ENCODE measurements at regions not wholly inside any gene's neighbourhood (a gene's known extent, or its start where the extent isn't known, plus 50 kb on each side); places are given as distances from the start of the nearest gene placed in this dataset.

DNA sequence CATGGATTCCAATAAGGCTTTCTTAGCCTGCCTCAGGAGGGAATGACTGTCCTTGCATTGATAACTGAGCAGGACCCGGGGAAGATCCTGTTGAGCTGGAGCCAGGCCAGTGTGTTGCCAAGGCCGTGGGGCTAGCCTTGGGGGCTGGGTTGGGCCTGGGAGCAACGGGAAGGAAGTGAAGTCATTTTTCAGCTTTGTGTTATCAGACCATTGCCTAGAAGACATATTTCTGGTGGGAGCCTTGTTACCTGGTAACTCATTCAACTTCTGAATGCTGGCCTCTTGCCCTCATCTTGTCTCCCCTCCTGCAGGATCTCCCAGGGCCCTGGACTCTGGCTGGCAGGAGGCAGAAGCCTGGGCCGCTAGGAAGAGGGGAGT lies 92.7 kb upstream of the MGAT5 start:
- TF ChIP-seq, protein P1, sequence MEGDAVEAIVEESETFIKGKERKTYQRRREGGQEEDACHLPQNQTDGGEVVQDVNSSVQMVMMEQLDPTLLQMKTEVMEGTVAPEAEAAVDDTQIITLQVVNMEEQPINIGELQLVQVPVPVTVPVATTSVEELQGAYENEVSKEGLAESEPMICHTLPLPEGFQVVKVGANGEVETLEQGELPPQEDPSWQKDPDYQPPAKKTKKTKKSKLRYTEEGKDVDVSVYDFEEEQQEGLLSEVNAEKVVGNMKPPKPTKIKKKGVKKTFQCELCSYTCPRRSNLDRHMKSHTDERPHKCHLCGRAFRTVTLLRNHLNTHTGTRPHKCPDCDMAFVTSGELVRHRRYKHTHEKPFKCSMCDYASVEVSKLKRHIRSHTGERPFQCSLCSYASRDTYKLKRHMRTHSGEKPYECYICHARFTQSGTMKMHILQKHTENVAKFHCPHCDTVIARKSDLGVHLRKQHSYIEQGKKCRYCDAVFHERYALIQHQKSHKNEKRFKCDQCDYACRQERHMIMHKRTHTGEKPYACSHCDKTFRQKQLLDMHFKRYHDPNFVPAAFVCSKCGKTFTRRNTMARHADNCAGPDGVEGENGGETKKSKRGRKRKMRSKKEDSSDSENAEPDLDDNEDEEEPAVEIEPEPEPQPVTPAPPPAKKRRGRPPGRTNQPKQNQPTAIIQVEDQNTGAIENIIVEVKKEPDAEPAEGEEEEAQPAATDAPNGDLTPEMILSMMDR (IDR thresholded peaks at IDR 0.05 in 2 of 3, conservative IDR thresholded peaks at IDR 0.05 in 1 of 3; ENCODE audit: borderline replicate concordance in 1 of 3, insufficient read depth in 1 of 3, low read depth in 2 of 3, low read length in 2 of 3): no peak
- TF ChIP-seq POLR2AphosphoS5 (IDR thresholded peaks at IDR 0.05; ENCODE audit: low read depth, low read length): no peak
- no peak for TF ChIP-seq EZH2phosphoT487 (IDR thresholded peaks at IDR 0.05; ENCODE audit: borderline replicate concordance)
- no peak for TF ChIP-seq TCF7L2 (IDR thresholded peaks at IDR 0.05; ENCODE audit: borderline replicate concordance, extremely low read depth, insufficient read depth, insufficient read length)
- TF ChIP-seq ELF1 (IDR thresholded peaks at IDR 0.05; ENCODE audit: borderline replicate concordance, low read depth): no peak
- TF ChIP-seq RAD21 (IDR thresholded peaks at IDR 0.05; ENCODE audit: low read depth): no peak
- TF ChIP-seq POLR2A (IDR thresholded peaks at IDR 0.05; ENCODE audit: borderline replicate concordance, extremely low read depth, insufficient read depth, insufficient read length): no peak
- TF ChIP-seq EZH2 (IDR thresholded peaks at IDR 0.05): no peak
- TF ChIP-seq YY1 (IDR thresholded peaks at IDR 0.05; ENCODE audit: extremely low read depth, insufficient replicate concordance, low read depth, low read length): no peak
- TF ChIP-seq ZNF274 (IDR thresholded peaks at IDR 0.05; ENCODE audit: low read depth, low read length): no peak
- TF ChIP-seq, protein P2, sequence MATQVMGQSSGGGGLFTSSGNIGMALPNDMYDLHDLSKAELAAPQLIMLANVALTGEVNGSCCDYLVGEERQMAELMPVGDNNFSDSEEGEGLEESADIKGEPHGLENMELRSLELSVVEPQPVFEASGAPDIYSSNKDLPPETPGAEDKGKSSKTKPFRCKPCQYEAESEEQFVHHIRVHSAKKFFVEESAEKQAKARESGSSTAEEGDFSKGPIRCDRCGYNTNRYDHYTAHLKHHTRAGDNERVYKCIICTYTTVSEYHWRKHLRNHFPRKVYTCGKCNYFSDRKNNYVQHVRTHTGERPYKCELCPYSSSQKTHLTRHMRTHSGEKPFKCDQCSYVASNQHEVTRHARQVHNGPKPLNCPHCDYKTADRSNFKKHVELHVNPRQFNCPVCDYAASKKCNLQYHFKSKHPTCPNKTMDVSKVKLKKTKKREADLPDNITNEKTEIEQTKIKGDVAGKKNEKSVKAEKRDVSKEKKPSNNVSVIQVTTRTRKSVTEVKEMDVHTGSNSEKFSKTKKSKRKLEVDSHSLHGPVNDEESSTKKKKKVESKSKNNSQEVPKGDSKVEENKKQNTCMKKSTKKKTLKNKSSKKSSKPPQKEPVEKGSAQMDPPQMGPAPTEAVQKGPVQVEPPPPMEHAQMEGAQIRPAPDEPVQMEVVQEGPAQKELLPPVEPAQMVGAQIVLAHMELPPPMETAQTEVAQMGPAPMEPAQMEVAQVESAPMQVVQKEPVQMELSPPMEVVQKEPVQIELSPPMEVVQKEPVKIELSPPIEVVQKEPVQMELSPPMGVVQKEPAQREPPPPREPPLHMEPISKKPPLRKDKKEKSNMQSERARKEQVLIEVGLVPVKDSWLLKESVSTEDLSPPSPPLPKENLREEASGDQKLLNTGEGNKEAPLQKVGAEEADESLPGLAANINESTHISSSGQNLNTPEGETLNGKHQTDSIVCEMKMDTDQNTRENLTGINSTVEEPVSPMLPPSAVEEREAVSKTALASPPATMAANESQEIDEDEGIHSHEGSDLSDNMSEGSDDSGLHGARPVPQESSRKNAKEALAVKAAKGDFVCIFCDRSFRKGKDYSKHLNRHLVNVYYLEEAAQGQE (IDR thresholded peaks at IDR 0.05; ENCODE audit: low read depth): no peak
